OCI-LY7 (cell line): ENCODE measurements at regions not wholly inside any gene's neighbourhood (a gene's known extent, or its start where the extent isn't known, plus 50 kb on each side); places are given as distances from the start of the nearest gene placed in this dataset.

Source experiments
- BruUV-seq: library from RNA; stranded (reverse); fragments of 400-500 nt; replicated peaks from 2 replicates; lab custom pipeline; 2021; lab: Mats Ljungman, UMichigan
- CTCF ChIA-PET: fragments of 300-600 bp; sonication (Branson Sonifier 250); formaldehyde crosslinking; loops from one replicate; lab custom pipeline; 2022; ENCODE audit warnings: antibody characterized with exemption; ENCODE audit not compliant: unreplicated experiment; lab: Charles Lee
- POLR2A ChIA-PET: fragments of 300-600 bp; sonication (Branson Sonifier 250); formaldehyde crosslinking; loops from one replicate; lab custom pipeline; 2022; ENCODE audit warnings: antibody characterized with exemption; lab: Charles Lee
- DNase-seq: peaks from one replicate; pipeline ENCODE4 v3.0.0-alpha.2; 2015; ENCODE audit warnings: low spot score
- H2AFZ ChIP-seq: fragments of 200-600 bp; sonication (generic), shearing (Covaris generic); 2 replicates; pipeline ENCODE4 v1.6.1; 2014; ENCODE audit warnings: mild to moderate bottlenecking, antibody characterized with exemption, low read length, moderate library complexity
- H3K27ac ChIP-seq: fragments of 200-600 bp; sonication (generic); 2 replicates; pipeline ENCODE4 v1.5.1; 2014; ENCODE audit warnings: mixed run types, low read depth, mild to moderate bottlenecking, moderate library complexity, low read length, inconsistent platforms; ENCODE audit not compliant: poor library complexity, severe bottlenecking
- H3K36me3 ChIP-seq: fragments of 200-600 bp; sonication (generic); 2 replicates; pipeline ENCODE4 v1.6.1; 2014; ENCODE audit warnings: mild to moderate bottlenecking, antibody characterized with exemption, low read length, moderate library complexity, mixed read lengths; ENCODE audit not compliant: insufficient read depth
- H3K4me1 ChIP-seq: fragments of 200-600 bp; sonication (generic); 2 replicates; pipeline ENCODE4 v1.5.1; 2014; ENCODE audit warnings: mild to moderate bottlenecking, low read length; ENCODE audit not compliant: insufficient read depth, poor library complexity, severe bottlenecking
- H3K4me2 ChIP-seq: fragments of 200-600 bp; sonication (generic); 2 replicates; pipeline ENCODE4 v1.6.1; 2014; ENCODE audit warnings: mild to moderate bottlenecking, low read length
- H3K4me3 ChIP-seq: fragments of 200-600 bp; sonication (generic); 2 replicates; pipeline ENCODE4 v1.5.1; 2014; ENCODE audit warnings: mild to moderate bottlenecking, low read depth, low read length; ENCODE audit not compliant: poor library complexity, severe bottlenecking
- H3K79me2 ChIP-seq: fragments of 200-600 bp; sonication (generic); 2 replicates; pipeline ENCODE4 v1.6.1; 2016; ENCODE audit warnings: low read depth, mild to moderate bottlenecking, low read length, moderate library complexity, mixed read lengths; ENCODE audit not compliant: insufficient read depth
- H3K9me2 ChIP-seq: fragments of 200-600 bp; sonication (generic); 2 replicates; pipeline ENCODE4 v1.6.1; 2016; ENCODE audit warnings: mild to moderate bottlenecking, low read length, mixed read lengths; ENCODE audit not compliant: insufficient read depth
- H3K9me3 ChIP-seq: fragments of 200-600 bp; sonication (generic); 2 replicates; pipeline ENCODE4 v1.6.1; 2014; ENCODE audit warnings: mild to moderate bottlenecking, mixed run types, low read length, mixed read lengths
- H4K20me1 ChIP-seq: fragments of 200-600 bp; sonication (generic); 2 replicates; pipeline ENCODE4 v1.6.1; 2014; ENCODE audit warnings: mild to moderate bottlenecking, antibody characterized with exemption, low read length, moderate library complexity, mixed read lengths; ENCODE audit not compliant: insufficient read depth
- CTCF ChIP-seq: fragments of 200-600 bp; sonication (generic); conservative IDR thresholded peaks from 2 replicates; pipeline ENCODE4 v1.5.1; 2014; ENCODE audit warnings: mild to moderate bottlenecking, antibody characterized with exemption, low read length, moderate library complexity, mixed read lengths
- EZH2phosphoT487 ChIP-seq: fragments of 200-600 bp; sonication (generic); IDR thresholded peaks from 2 replicates; pipeline ENCODE4 v1.6.1; 2018; ENCODE audit warnings: low read depth, borderline replicate concordance, mild to moderate bottlenecking, mixed run types, antibody characterized with exemption, low read length, moderate library complexity, mixed read lengths
- intact Hi-C: fragments of 100-400 bp; cut with micrococcal nuclease; formaldehyde crosslinking; loops from one replicate; pipeline ENCODE4 v1.10.0; 2022; ENCODE audit not compliant: unreplicated experiment

GRCh38 chr3:107133891-107134290, 243.3 kb upstream of the CCDC54 start:
- H4K20me1 ChIP-seq, result no peaks in the 10 kb centered on the region
- H3K4me3 ChIP-seq, result no peak overlapping the region
- intact Hi-C loops, result no loop called here
- no peaks in the 10 kb centered on the region for H3K9me2 ChIP-seq
- no peak for DNase-seq
- no peaks in the 10 kb centered on the region for H3K79me2 ChIP-seq
- no peaks in the 10 kb centered on the region for H3K9me3 ChIP-seq
- H3K4me1 ChIP-seq, result no peaks in the 10 kb centered on the region
- no TSS peak for BruUV-seq
- H3K36me3 ChIP-seq, result no peaks in the 10 kb centered on the region
- ChIA-PET CTCF (no interaction called here), POLR2A (interaction anchor here (1.6 kb wide), 1 partner anchor 9 kb away, joined by 3 read pairs; no protein-coding TSS in a partner anchor)
- no peak overlapping the region for H2AFZ ChIP-seq
- H3K27ac ChIP-seq, result no peak overlapping the region
- no peak overlapping the region for H3K4me2 ChIP-seq
- TF ChIP-seq EZH2phosphoT487 (no peak), CTCF (no peak)

GRCh38 chr3:107142171-107142570, 235.1 kb upstream of the CCDC54 start:
- intact Hi-C loops, result loop anchor here (5.0 to 10.0 kb wide), 2 partner anchors 283 to 380 kb away; partner anchors contain the start of gene BBX
- Histone ChIP-seq H4K20me1 (no peaks in the 10 kb centered on the region), H3K9me3 (peaks cover 17% of the 10 kb centered on the region; the same call in 1 of the 2 replicates), H3K4me2 (peak overlapping the region; percentile 57; the same call in 1 of the 2 replicates), H3K4me1 (peaks cover 28% of the 10 kb centered on the region), H2AFZ (0 out of 2 replicates have a peak overlapping the region, but pooled peaks have one; percentile 0), H3K36me3 (peaks cover 13% of the 10 kb centered on the region; the same call in 1 of the 2 replicates), H3K79me2 (no peaks in the 10 kb centered on the region), H3K27ac (peak overlapping the region; percentile 82), H3K9me2 (no peaks in the 10 kb centered on the region), H3K4me3 (peak overlapping the region; percentile 7)
- BruUV-seq, result no TSS peak
- no peak for DNase-seq
- ChIA-PET POLR2A (interaction anchor here (1.0 to 2.1 kb wide), 2 partner anchors 9 to 22 kb away, joined by 3 to 8 read pairs; no protein-coding TSS in a partner anchor), CTCF (no interaction called here)
- TF ChIP-seq EZH2phosphoT487 (no peak), CTCF (no peak)

GRCh38 chr3:107142786-107143575, 234.3 kb upstream of the CCDC54 start:
- H3K79me2 ChIP-seq, result no peaks in the 10 kb centered on the region
- H3K27ac ChIP-seq, result peak overlapping the region; percentile 82
- no TSS peak for BruUV-seq
- peaks cover 13% of the 10 kb centered on the region; the same call in 1 of the 2 replicates for H3K36me3 ChIP-seq
- POLR2A ChIA-PET, result interaction anchor here (0.7 to 2.1 kb wide), 5 partner anchors 10 to 340 kb away, joined by 3 to 8 read pairs (median 3); no protein-coding TSS in a partner anchor
- H3K4me1 ChIP-seq, result peaks cover 28% of the 10 kb centered on the region
- intact Hi-C loops, result loop anchor here (5.0 to 10.0 kb wide), 2 partner anchors 282 to 379 kb away; partner anchors contain the start of gene BBX
- H4K20me1 ChIP-seq, result no peaks in the 10 kb centered on the region
- peak overlapping the region; percentile 7 for H3K4me3 ChIP-seq
- DNase-seq, result peak; percentile 89
- peak overlapping the region; percentile 0; the same call in 1 of the 2 replicates for H2AFZ ChIP-seq
- TF ChIP-seq EZH2phosphoT487, result no peak
- TF ChIP-seq CTCF, result no peak
- H3K4me2 ChIP-seq, result peak overlapping the region; percentile 57
- CTCF ChIA-PET, result no interaction called here
- H3K9me3 ChIP-seq, result peaks cover 17% of the 10 kb centered on the region; the same call in 1 of the 2 replicates
- no peaks in the 10 kb centered on the region for H3K9me2 ChIP-seq
